ENCODE measurements at regions not wholly inside any gene's neighbourhood (a gene's known extent, or its start where the extent isn't known, plus 50 kb on each side); places are given as distances from the start of the nearest gene placed in this dataset.

GRCh38 chr1:56409112-56409691, 170.2 kb downstream of the PLPP3 start:
- Histone ChIP-seq H3K27ac (no peak overlapping the region), H3K36me3 (ENCODE audit: low read depth) (no peaks in the 10 kb centered on the region), H3K9ac (no peak overlapping the region), H4K20me1 (ENCODE audit: insufficient read depth) (no peaks in the 10 kb centered on the region), H3K4me1 (ENCODE audit: insufficient read depth) (peaks cover 16% of the 10 kb centered on the region; the same call in 1 of the 2 replicates), H3K27me3 (replicated peaks; ENCODE audit: insufficient read depth) (no peaks in the 10 kb centered on the region), H3K79me2 (ENCODE audit: insufficient read depth) (no peaks in the 10 kb centered on the region), H2AFZ (no peak overlapping the region), H3K4me2 (ENCODE audit: unreplicated experiment) (no peak overlapping the region), H3K4me3 (no peak overlapping the region), H3K9me3 (ENCODE audit: low read depth) (no peaks in the 10 kb centered on the region), H3K9me2 (ENCODE audit: insufficient read depth) (no peaks in the 10 kb centered on the region), H3F3A (ENCODE audit: insufficient read depth) (0 out of 2 replicates have a peak, but pooled peaks cover 4% of the 10 kb centered on the region)
- TF ChIP-seq EZH2 (IDR thresholded peaks at IDR 0.05; ENCODE audit: insufficient read depth, poor library complexity, severe bottlenecking) (no peak), EZH2phosphoT487 (IDR thresholded peaks at IDR 0.05; ENCODE audit: insufficient read depth, low read depth) (no peak)
- in situ Hi-C loops (cut with MboI), result no loop called here
- WGBS, 2 experiments (ENCODE audit: low coverage in 1 of 2, low lambda C conversion rate in 2 of 2, missing lambda C conversion rate in 2 of 2), result 86 to 88% methylated on average over 8 of the region's 8 CpGs
- no peak for DNase-seq

GRCh38 chr1:56406821-56407220, 172.5 kb downstream of the PLPP3 start:
- H3K27me3 ChIP-seq (replicated peaks; ENCODE audit: insufficient read depth), result no peaks in the 10 kb centered on the region
- no peak overlapping the region for H3K27ac ChIP-seq
- H3F3A ChIP-seq (ENCODE audit: insufficient read depth), result 0 out of 2 replicates have a peak, but pooled peaks cover 4% of the 10 kb centered on the region
- H3K36me3 ChIP-seq (ENCODE audit: low read depth), result no peaks in the 10 kb centered on the region
- H3K4me3 ChIP-seq, result no peak overlapping the region
- no peak overlapping the region for H3K9ac ChIP-seq
- no peak overlapping the region for H3K4me2 ChIP-seq (ENCODE audit: unreplicated experiment)
- TF ChIP-seq EZH2 (IDR thresholded peaks at IDR 0.05; ENCODE audit: insufficient read depth, poor library complexity, severe bottlenecking), result no peak
- TF ChIP-seq EZH2phosphoT487 (IDR thresholded peaks at IDR 0.05; ENCODE audit: insufficient read depth, low read depth), result no peak
- no peaks in the 10 kb centered on the region for H3K79me2 ChIP-seq (ENCODE audit: insufficient read depth)
- WGBS, 2 experiments (ENCODE audit: low coverage in 1 of 2, low lambda C conversion rate in 2 of 2, missing lambda C conversion rate in 2 of 2), result 61 to 77% methylated on average over 2 of the region's 2 CpGs
- H3K4me1 ChIP-seq (ENCODE audit: insufficient read depth), result peaks cover 16% of the 10 kb centered on the region; the same call in 1 of the 2 replicates
- no peaks in the 10 kb centered on the region for H4K20me1 ChIP-seq (ENCODE audit: insufficient read depth)
- no peaks in the 10 kb centered on the region for H3K9me3 ChIP-seq (ENCODE audit: low read depth)
- in situ Hi-C loops (cut with MboI), result no loop called here
- DNase-seq, result no peak
- no peaks in the 10 kb centered on the region for H3K9me2 ChIP-seq (ENCODE audit: insufficient read depth)
- no peak overlapping the region for H2AFZ ChIP-seq

- H3K79me2 ChIP-seq (ENCODE audit: insufficient read depth), result no peaks in the 10 kb centered on the region
- no peaks in the 10 kb centered on the region for H3K36me3 ChIP-seq (ENCODE audit: low read depth)
- peaks cover 6% of the 10 kb centered on the region; the same call in 1 of the 2 replicates for H3K4me1 ChIP-seq (ENCODE audit: insufficient read depth)
- H3K27ac ChIP-seq, result no peak overlapping the region
- H3K9me2 ChIP-seq (ENCODE audit: insufficient read depth), result no peaks in the 10 kb centered on the region
- H3K9me3 ChIP-seq (ENCODE audit: low read depth), result no peaks in the 10 kb centered on the region
- no peak overlapping the region for H3K9ac ChIP-seq
- no peak overlapping the region for H2AFZ ChIP-seq
- in situ Hi-C loops (cut with MboI), result no loop called here
- no peak for DNase-seq
- WGBS, 2 experiments (ENCODE audit: low coverage in 1 of 2, low lambda C conversion rate in 2 of 2, missing lambda C conversion rate in 2 of 2), result 45 to 52% methylated on average over 7 of the region's 7 CpGs
- no peaks in the 10 kb centered on the region for H3K27me3 ChIP-seq (replicated peaks; ENCODE audit: insufficient read depth)
- no peak overlapping the region for H3K4me3 ChIP-seq
- H3F3A ChIP-seq (ENCODE audit: insufficient read depth), result no peaks in the 10 kb centered on the region
- no peak for TF ChIP-seq EZH2phosphoT487 (IDR thresholded peaks at IDR 0.05; ENCODE audit: insufficient read depth, low read depth)
- no peak for TF ChIP-seq EZH2 (IDR thresholded peaks at IDR 0.05; ENCODE audit: insufficient read depth, poor library complexity, severe bottlenecking)
- H4K20me1 ChIP-seq (ENCODE audit: insufficient read depth), result no peaks in the 10 kb centered on the region
- H3K4me2 ChIP-seq (ENCODE audit: unreplicated experiment), result no peak overlapping the region
These were observed 174.8 kb downstream of the PLPP3 start for GRCh38 chr1:56404561-56405030.

- H3K27me3 ChIP-seq (replicated peaks; ENCODE audit: insufficient read depth), result no peaks in the 10 kb centered on the region
- no peaks in the 10 kb centered on the region for H3K9me2 ChIP-seq (ENCODE audit: insufficient read depth)
- no peaks in the 10 kb centered on the region for H3K36me3 ChIP-seq (ENCODE audit: low read depth)
- no peak overlapping the region for H2AFZ ChIP-seq
- no peak for TF ChIP-seq EZH2 (IDR thresholded peaks at IDR 0.05; ENCODE audit: insufficient read depth, poor library complexity, severe bottlenecking)
- TF ChIP-seq EZH2phosphoT487 (IDR thresholded peaks at IDR 0.05; ENCODE audit: insufficient read depth, low read depth), result no peak
- in situ Hi-C loops (cut with MboI), result no loop called here
- H4K20me1 ChIP-seq (ENCODE audit: insufficient read depth), result no peaks in the 10 kb centered on the region
- peaks cover under 1% of the 10 kb centered on the region; the same call in 1 of the 2 replicates for H3K4me1 ChIP-seq (ENCODE audit: insufficient read depth)
- 96 to 100% methylated on average over 4 of the region's 4 CpGs for WGBS, 2 experiments (ENCODE audit: low coverage in 1 of 2, low lambda C conversion rate in 2 of 2, missing lambda C conversion rate in 2 of 2)
- H3K9me3 ChIP-seq (ENCODE audit: low read depth), result no peaks in the 10 kb centered on the region
- no peak overlapping the region for H3K9ac ChIP-seq
- no peaks in the 10 kb centered on the region for H3F3A ChIP-seq (ENCODE audit: insufficient read depth)
- H3K4me3 ChIP-seq, result no peak overlapping the region
- DNase-seq, result no peak
- H3K4me2 ChIP-seq (ENCODE audit: unreplicated experiment), result no peak overlapping the region
- H3K79me2 ChIP-seq (ENCODE audit: insufficient read depth), result no peaks in the 10 kb centered on the region
- no peak overlapping the region for H3K27ac ChIP-seq
These were observed 175.3 kb downstream of the PLPP3 start for GRCh38 chr1:56404066-56404465.
